ENCODE measurements at regions not wholly inside any gene's neighbourhood (a gene's known extent, or its start where the extent isn't known, plus 50 kb on each side); places are given as distances from the start of the nearest gene placed in this dataset.

DNA sequence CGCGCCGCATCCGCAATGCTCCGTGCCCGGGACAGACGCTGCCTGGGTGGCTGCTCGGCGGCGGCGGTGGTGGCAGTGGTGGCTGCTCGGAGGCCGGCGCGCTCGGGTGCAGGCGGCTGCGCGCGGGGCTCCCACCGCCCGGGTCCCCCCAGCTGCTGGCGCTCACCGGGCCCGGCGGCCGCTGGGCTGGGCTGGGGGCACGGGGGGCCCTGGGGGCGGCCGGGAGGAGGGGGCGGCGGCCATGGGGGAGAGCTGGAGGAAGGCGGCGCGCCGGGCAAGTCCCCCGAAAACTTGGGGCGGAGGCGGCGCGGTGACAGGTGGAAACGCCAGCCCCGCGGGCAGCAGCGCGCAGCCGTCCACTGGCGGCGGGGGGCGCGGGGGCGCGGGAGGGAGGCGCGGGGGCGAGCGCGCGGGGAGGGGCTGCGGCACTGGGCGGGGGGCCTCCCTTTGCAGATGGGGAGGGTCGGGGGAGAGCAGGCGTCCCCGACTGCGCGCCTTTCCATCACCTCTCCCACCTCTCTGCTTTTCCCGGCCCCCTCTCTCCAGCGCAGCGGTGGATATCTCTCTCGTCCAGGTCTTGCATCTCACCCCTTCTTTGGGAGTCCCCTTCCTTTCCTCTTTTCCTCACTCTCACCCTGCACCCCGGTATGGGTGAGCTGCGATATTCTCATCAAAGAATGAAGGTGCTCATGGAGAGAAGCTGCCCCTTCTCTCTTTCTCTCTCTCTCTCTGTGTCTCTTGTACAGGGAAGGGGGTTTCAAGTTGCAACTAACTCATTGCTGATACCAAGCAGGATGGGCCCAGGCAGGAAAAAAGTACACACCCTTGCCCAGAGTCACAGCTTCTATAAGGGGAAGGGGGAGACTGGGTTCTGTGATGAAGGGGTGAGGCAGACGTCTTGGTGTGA, 83.7 kb upstream of the DHRSX start:
- no peak for TF ChIP-seq POLR2A (IDR thresholded peaks at IDR 0.05)
- TF ChIP-seq POLR2AphosphoS5 (IDR thresholded peaks at IDR 0.05) = no peak
- TF ChIP-seq, protein P1, sequence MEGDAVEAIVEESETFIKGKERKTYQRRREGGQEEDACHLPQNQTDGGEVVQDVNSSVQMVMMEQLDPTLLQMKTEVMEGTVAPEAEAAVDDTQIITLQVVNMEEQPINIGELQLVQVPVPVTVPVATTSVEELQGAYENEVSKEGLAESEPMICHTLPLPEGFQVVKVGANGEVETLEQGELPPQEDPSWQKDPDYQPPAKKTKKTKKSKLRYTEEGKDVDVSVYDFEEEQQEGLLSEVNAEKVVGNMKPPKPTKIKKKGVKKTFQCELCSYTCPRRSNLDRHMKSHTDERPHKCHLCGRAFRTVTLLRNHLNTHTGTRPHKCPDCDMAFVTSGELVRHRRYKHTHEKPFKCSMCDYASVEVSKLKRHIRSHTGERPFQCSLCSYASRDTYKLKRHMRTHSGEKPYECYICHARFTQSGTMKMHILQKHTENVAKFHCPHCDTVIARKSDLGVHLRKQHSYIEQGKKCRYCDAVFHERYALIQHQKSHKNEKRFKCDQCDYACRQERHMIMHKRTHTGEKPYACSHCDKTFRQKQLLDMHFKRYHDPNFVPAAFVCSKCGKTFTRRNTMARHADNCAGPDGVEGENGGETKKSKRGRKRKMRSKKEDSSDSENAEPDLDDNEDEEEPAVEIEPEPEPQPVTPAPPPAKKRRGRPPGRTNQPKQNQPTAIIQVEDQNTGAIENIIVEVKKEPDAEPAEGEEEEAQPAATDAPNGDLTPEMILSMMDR (IDR thresholded peaks at IDR 0.05) = no peak
- TF ChIP-seq EP300 (IDR thresholded peaks at IDR 0.05) = no peak

All from sigmoid colon (tissue), 4 donors.